Sciatic nerve (tissue), 2 donors: ENCODE measurements at regions not wholly inside any gene's neighbourhood (a gene's known extent, or its start where the extent isn't known, plus 50 kb on each side); places are given as distances from the start of the nearest gene placed in this dataset.
"Not testable (repeated sequence)": the region's sequence is repeated elsewhere in the genome, so short reads cannot be mapped to it uniquely, and the experiment has no call there.

Experiments
- ATAC-seq: fragments of 200-7000 bp; cut with Tn5 transposase; one replicate; pipeline ENCODE4 v1.9.1; 2020; ENCODE audit warnings: mild to moderate bottlenecking, moderate library complexity
- DNase-seq: peaks from one replicate; pipeline ENCODE4 v3.0.0-alpha.2; 2020; ENCODE audit warnings: low spot score
- intact Hi-C: fragments of 100-400 bp; cut with DNase I; formaldehyde crosslinking; loops from one replicate; pipeline ENCODE4 v1.14.2; 2022
- donor health status: DM: no; HTN: no; CAD: no.
- donor health status: DM: no; HTN: no; CAD: no.

DNA sequence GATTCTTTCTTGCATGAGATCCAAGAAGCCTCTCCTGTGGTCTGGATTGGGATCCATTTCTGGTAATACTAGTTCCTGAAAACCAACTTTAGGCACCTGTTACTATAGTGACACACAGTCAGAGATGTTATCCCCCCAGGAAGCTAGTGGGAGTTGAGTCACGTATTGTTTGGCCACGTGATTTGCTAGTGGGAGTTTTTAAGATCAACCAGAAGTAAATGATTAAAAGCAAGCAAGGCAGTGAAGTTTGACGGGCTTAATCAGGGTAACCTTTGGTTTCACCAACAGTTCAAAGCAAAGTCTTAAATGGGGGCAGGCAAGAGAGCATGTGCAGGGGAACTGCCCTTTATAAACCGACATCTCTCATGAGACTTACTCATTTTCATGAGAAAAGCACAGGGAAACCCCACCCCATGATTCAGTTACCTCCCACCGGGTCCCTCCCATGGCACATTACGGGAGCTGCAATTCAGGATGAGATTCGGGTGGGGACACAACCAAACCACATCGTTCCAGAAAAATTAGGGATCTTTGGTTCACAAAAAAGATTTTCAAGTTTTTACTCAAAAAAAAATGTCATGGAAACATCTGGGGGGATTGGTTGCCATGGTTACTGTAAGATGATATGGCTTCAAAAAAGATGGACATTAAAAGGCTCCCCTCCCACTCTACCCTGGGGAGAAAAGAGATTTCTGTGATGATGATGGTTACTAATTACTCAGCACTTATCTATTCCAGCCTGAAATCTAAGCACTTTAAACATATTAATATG is 483.1 kb upstream of the ERCC4 start:
- intact Hi-C loops = no loop called here
- DNase-seq (no peak), ATAC-seq (no peak)

DNA sequence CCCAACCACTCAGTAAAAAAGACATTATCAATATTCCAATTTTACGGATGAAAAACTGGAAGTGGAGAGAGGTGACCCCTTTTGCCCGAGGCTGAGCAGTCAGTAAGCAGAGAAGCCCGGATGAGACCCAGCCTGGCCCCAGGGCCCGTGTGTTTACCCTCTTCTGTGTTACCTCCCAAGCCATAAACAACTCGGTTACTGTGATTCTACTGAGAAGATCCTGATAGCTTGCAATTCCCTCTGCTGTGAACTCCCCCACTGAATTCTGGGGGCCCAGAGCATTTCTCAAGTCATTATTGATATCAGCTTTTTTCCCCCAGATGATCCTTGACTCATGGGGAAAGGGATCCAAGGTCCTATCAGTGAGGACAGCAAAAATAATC is 482.6 kb upstream of the ERCC4 start:
- ATAC-seq = no peak
- no peak for DNase-seq
- intact Hi-C loops = no loop called here

DNA sequence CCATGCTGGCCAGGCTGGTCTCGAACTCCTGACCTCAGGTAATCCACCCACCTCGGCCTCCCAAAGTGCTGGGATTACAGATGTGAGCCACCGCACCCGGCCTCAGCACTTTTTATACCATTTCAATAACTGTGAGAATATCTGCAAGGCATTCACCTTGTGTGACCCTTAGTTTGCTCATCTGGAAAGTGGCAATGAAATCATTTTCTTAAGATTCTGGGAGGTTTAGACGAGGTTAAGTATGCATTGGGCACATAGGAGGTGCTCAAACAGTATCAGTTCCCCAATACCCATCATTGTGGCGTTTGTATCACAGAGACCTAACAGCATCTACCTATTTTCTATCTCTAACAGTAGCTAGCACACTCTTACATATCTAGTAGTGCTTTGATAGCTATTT is 481.9 kb upstream of the ERCC4 start:
- intact Hi-C loops = no loop called here
- ATAC-seq (no peak), DNase-seq (no peak)

DNA sequence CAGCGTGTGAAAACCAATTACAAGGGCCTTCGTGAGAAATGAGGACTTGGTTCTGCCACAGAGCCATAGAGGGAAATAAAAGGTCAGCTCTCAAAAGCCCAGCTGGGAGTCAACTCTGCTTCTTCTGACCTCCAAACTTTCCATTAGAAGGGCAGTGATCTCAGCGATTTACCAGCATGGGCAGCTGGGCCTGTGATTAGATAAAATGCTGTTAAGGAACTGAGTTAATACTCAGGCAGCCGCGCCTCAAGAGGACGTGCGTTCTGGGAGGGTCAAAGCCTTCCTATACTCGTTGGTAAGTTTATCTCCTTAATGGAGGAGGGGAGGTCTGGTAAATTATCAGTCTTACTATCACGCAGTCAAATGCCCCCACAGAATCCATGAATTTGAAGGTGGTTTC is 480.2 kb upstream of the ERCC4 start:
- intact Hi-C loops = no loop called here
- DNase-seq (no peak), ATAC-seq (no peak)

DNA sequence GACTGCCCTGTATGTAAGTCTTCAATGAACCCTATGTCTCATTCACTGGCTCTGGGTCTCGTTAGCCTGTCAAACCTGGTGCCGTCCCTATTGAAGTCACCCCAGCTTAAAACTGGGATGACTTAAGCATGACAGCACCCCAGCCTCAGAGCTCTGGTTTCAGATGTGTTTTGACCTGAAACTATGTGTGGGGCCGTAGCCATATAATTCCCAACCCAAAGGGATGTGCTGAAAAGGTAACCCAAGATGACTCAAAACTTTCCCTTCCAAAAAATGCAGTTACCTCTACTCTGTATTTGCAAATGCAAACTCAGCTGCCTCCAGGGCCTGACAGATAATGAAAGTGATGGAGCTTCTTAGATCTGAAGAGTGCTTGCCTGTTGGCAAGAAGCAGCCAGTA is 478.3 kb upstream of the ERCC4 start:
- intact Hi-C loops = no loop called here
- DNase-seq = no peak
- ATAC-seq = no peak

DNA sequence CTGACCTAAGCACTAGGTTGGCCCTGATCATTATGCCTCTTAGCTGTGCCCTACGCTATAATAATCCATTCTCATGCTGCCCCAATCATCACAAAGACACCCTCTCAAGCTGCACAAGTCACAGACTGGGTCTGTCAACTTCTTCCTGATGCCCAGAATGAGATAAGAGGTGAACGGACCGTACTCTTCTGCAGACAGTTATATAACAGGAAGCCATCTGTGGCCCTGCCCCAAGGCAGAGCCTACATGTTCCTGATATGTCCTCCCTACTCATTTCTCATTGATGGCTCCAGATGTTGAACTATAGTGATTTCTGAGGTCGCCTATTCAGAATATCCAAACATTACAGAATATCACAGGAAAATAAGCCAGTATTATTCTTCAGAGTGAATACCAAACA is 471.6 kb upstream of the ERCC4 start:
- DNase-seq (no peak), ATAC-seq (no peak)
- intact Hi-C loops = no loop called here

DNA sequence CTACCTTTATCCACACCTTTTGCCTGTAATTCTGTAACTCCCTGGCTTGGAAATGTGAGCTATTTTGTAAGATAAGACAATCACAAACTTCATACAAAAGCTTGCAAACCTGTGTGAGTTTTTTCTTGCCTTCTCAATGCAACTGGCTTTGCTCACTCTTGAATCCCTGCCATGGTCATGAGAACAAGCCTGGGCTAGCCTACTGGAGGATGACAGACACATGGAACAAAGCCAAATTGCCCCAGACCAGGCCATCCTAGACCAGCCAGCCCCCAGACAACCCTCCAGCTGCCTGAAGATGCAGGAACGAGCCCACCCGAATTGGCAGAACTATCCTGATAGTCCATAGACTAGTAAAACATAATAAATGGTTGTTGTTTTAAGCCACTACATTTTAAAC is 466.6 kb upstream of the ERCC4 start:
- no peak for DNase-seq
- ATAC-seq = no peak
- intact Hi-C loops = no loop called here

DNA sequence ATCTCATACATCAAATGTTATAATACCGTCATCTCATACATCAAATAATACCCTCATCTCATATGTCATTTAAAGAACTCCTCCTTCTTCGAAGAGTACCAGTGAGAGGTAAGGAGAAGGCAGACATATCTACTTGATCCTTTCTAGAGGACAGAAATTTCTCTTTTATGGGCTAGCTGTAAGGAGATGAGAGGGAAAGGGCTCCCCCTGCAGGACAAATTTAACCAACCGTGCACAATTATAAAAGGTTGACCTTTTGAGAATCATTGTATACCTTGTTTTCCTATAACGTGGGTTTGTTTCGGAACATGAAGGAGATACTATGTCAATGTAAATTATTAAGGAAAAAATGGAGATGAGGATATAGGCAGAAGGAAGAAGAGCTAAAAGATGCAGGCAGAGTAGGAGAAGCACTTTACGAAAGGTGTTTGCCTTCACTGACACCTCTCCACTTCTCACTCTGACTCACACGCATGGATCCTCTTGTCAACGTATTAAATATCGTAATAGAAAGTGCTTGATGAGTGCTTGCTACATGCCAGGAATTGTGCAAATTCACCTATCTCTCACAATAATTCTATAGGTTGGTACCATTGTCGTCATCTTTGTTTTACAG is 465.9 kb upstream of the ERCC4 start:
- ATAC-seq (no peak), DNase-seq (no peak)
- intact Hi-C loops = no loop called here

DNA sequence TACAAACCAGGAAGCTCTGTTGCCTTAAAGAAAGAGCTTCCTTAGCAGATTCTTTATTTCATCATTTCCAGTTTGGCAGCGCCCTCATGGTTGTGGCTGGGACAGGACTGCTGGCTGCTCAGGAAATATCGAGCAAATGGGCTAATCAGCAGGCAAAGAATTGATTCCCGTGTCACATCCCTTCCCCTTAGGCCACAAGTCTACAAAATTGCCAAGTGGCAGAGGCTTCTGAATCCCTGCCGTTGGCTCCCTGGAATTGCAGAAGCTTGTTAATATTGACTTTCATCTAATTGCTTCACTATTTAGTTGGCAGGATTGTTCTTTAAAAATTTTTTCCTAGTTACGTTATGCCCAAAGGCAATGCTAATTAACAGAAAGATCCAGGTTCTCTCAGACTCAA is 456.3 kb upstream of the ERCC4 start:
- DNase-seq (no peak), ATAC-seq (no peak)
- intact Hi-C loops = no loop called here

DNA sequence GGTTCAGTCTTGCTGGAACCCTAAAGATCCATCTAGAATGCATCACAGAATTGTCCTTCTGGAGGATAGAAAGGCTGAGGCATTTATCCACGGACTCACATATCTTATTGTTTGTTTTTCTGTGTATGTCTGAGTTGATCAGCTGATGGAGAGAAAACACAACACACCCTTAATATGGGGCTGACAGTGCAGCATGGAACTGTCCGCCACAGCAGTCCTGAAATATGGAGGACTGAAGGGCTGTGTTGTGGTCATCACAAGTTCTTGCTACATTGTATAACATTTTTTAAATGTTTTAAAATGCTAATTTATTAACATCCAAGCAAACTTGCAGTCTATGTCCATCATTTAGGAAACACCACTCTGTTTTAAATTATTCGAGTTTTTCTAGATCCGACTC is 448.9 kb upstream of the ERCC4 start:
- no peak for DNase-seq
- intact Hi-C loops = no loop called here
- no peak for ATAC-seq

DNA sequence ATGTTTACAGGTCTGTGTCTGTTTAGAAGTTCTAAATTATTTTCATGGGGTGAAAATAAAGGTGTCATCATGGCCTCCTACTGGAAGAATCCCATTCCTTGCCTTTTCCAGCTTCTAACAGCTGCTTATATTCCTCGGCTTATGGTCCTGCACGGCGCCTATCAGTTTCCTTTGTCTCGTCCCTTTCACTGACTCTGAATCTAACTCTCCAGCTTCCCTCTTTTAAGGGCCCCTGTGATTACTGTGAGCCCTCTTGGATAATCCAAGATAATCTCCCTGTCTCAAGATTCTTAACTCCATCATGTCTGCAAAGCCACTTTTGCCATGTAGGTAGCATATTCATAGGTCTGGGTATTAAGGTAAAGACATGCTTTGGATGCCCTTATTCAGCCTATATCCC is 441.0 kb upstream of the ERCC4 start:
- ATAC-seq (no peak), DNase-seq (no peak)
- intact Hi-C loops = no loop called here

DNA sequence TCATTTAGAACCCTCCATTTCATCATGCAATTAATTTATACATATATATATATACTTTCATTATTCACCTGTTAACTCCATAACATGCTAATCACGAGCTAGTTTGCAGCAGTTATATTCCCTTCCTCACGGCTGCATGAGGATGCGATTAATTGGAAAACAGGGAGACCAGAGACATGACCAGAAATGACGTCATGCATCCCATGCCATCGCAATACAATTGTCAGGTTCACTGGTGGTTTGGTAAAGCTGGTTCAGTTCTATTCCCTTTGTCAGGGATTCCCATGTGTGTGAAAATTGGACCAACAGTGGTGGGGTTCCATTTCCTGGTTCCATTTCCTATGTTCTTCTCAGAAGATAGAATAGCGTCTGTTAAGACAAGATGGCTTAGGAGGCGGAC is 440.4 kb upstream of the ERCC4 start:
- no peak for DNase-seq
- intact Hi-C loops = no loop called here
- no peak for ATAC-seq

DNA sequence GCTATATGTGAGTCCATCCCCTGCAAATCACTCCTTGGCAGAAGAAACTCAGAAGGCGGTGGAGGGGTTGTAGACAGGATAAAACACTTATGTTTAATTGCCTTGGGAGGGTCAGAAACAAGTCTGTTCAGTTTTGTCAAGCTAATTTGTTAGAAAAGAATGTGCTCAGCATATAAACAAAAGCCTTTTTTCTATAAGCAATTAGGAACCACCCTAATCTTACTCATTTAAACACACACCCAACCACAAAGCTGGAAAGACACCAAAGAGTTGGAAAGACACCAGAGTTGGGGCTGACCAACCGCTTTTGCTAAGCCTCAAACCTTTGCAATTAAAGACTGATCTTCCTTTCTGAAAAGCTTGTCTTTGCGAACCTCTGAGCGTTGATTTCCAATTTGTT is 439.2 kb upstream of the ERCC4 start:
- DNase-seq (no peak), ATAC-seq (no peak)
- intact Hi-C loops = no loop called here

DNA sequence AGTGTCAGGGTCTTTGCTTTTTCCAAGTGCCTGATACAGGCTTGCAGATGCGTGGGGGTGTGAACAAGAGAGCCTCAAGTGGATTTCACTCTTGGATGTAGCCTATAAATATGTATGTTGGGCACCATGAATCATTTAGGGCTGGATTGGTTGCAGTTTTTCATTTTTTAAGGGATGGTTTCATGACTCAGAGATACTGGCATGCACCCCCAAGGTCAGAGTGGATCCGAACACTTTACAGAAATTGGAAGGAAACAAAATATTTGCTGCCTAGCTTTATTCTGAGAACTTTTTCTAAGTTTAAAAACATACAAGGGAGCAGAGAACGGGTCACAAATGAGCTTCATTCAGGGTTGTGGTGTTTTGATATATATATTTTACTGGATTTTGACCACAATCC is 436.8 kb upstream of the ERCC4 start:
- DNase-seq = no peak
- intact Hi-C loops = no loop called here
- no peak for ATAC-seq

DNA sequence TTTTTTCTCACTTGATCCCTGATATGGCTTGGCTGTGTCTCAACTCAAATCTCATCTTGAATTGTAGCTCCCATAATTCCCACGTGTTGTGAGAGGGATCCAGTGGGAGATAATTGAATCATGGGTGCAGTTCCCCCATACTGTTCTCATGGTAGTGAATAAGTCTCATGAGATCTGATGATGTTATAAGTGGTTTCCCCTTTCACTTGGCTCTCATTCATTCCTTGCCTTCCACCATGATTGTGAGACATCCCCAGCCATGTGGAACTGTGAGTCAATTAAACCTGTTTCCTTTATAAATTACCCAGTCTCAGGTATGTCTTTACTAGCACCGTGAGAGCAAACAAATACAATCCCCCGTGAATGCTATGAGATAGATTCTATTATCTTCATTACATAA is 430.5 kb upstream of the ERCC4 start:
- intact Hi-C loops, ATAC-seq, DNase-seq: not testable (repeated sequence)

DNA sequence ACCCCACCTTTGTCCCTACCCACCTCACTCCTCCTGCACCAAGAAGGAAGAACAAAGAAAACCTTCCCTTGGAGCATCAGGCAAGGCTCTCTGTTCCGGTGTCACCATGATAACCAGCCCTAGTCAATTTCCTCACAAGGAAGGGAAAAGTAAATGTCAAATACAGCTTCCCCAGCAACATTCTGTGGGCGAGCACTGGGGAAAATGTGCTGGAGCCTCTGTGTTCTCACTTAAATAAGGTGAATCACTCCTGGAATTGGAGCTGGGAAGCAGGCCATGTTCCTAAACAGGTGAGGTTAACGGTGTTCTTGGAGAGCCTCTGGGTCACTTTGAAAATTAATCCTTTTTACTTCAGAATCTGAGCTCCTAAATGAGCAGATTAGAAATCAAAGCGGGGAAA is 427.9 kb upstream of the ERCC4 start:
- intact Hi-C loops = no loop called here
- DNase-seq (no peak), ATAC-seq (no peak)

DNA sequence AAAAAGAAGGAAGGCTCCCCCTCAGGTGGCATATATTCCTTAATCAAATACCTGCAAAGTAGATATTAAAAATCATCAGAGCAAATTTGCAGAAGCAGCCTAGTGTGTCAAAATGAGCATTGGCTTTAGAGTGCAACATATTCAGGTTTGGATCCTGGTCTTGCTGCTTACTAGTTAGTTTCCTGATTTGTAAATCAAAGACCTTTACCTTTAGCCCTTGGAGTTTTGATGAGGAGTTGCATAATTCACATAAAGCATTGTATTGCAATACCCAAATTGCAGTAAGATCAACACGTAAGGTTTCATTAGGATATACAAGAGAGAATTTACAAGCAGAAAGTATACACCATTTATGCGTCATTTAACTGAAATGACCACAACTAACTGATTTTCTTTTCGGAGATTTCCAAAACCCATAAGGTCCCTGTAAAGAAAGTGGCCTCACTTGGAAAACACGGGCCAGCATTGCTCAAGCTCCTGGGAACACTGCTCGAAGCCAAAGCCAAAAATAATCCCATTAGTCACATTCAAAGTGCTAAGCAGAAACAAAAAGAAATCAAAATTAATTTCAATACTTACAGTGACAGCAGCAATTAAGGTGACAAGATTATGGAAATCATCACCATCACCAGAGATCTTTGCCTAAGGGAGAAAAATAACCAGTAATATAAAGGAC is 415.9 kb upstream of the ERCC4 start:
- intact Hi-C loops = no loop called here
- ATAC-seq (no peak), DNase-seq (no peak)

DNA sequence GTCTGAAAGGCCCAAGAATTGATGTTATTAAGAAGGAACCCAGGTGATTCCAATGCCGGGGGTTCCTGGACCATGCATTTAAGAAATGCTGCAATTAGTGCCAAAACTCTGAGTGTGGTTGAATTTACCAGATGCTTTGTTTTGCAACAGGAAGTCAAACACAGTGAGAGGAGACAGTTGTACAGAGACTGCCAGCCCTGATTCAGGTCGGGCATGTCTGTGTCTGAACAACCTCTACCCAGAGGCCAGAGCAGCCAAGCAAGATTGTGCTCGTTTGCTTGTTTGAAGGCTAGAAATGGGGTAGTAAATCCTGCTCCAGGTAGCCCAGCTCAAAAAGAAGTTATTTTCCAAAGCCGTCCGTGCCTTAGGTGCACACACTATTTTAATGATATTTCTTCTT is 412.4 kb upstream of the ERCC4 start:
- intact Hi-C loops = no loop called here
- DNase-seq (no peak), ATAC-seq (no peak)

DNA sequence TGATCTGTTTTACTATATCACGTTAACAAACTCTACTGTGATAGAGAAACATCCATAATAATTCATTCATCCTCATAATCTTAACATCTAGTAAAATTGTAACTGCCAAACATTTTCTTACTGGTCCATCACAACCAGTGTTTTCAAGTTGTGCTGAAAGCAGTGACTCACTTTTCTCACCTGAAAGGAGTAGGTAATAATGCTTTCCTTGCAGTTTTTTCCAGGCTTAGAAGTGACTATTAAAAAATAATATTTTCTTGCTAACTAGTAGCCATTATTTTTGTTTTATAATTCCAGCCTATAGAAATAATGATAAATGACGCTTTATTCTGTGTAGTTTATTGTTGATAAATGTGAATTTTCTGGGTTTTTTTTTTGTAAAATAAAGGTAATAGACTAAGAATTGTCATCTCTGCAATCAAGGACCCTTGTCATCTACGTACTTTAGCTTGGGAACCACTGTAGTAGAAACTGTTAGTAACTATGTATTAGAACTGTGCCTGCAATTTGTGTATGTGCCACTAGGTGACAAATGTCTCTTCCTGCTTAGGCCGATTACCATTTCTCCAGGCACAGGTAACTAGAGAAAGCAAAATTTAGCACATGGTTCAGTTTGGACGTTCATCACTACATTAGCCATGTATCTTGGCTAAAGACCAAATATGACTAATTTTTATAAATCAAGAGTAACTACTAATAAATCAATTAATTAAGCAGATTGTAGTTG is 409.4 kb upstream of the ERCC4 start:
- no peak for DNase-seq
- no peak for ATAC-seq
- intact Hi-C loops = no loop called here

DNA sequence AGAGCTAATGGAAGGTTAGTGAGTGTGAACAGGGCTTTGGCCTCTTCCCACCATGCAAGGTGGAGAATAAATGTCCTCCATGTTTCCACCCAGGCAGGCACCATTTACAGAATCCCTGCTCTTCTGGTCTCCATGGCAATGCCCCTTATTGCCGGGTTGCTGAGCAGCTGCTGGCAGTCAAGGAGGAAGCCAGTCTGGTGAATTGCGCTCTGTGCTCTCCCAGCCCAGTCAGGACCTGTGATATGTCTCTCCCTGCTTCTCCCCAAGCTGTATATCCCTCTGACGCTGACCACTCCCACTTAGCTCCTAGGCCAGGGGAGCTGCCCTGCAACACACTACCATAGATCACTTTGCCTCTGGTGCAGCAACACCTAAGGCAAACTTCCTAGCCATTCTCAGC is 402.1 kb upstream of the ERCC4 start:
- intact Hi-C loops = no loop called here
- no peak for ATAC-seq
- no peak for DNase-seq
